ENCODE measurements at regions not wholly inside any gene's neighbourhood (a gene's known extent, or its start where the extent isn't known, plus 50 kb on each side); places are given as distances from the start of the nearest gene placed in this dataset.

GRCh38 chrX:43522582-43522981, 133.5 kb upstream of the MAOA start:
- Histone ChIP-seq H4K20me1 (ENCODE audit: insufficient read depth, low read length) (no peaks in the 10 kb centered on the region), H3K27ac (ENCODE audit: low read depth, low read length) (no peak overlapping the region), H3K9me3 (ENCODE audit: low read depth, low read length) (no peaks in the 10 kb centered on the region), H3K27me3 (ENCODE audit: insufficient read depth, low read length) (no peaks in the 10 kb centered on the region), H3K4me3 (ENCODE audit: insufficient read depth, low read length) (no peak overlapping the region), H3K4me2 (ENCODE audit: insufficient read depth, low read length) (no peak overlapping the region), H3K79me2 (ENCODE audit: insufficient read depth, low read length) (no peaks in the 10 kb centered on the region), H3K36me3 (ENCODE audit: insufficient read depth, low read length) (no peaks in the 10 kb centered on the region), H2AFZ (ENCODE audit: low read length) (no peak overlapping the region), H3K4me1 (ENCODE audit: insufficient read depth, low read length) (no peaks in the 10 kb centered on the region)
- DNase-seq (ENCODE audit: insufficient read length, low spot score, missing footprints): no peak
- no peak for TF ChIP-seq CTCF (IDR thresholded peaks at IDR 0.05; ENCODE audit: extremely low read depth, low read depth, low read length)

- Histone ChIP-seq H3K79me2 (ENCODE audit: insufficient read depth, low read length) (no peaks in the 10 kb centered on the region), H3K9me3 (ENCODE audit: low read depth, low read length) (no peaks in the 10 kb centered on the region), H3K27me3 (ENCODE audit: insufficient read depth, low read length) (no peaks in the 10 kb centered on the region), H3K36me3 (ENCODE audit: insufficient read depth, low read length) (no peaks in the 10 kb centered on the region), H2AFZ (ENCODE audit: low read length) (no peak overlapping the region), H3K4me2 (ENCODE audit: insufficient read depth, low read length) (no peak overlapping the region), H4K20me1 (ENCODE audit: insufficient read depth, low read length) (no peaks in the 10 kb centered on the region), H3K4me1 (ENCODE audit: insufficient read depth, low read length) (no peaks in the 10 kb centered on the region), H3K4me3 (ENCODE audit: insufficient read depth, low read length) (no peak overlapping the region), H3K27ac (ENCODE audit: low read depth, low read length) (no peak overlapping the region)
- no peak for DNase-seq (ENCODE audit: insufficient read length, low spot score, missing footprints)
- no peak for TF ChIP-seq CTCF (IDR thresholded peaks at IDR 0.05; ENCODE audit: extremely low read depth, low read depth, low read length)
Observed at GRCh38 chrX:43525901-43526610, 130.0 kb upstream of the MAOA start.

- Histone ChIP-seq H3K36me3 (ENCODE audit: insufficient read depth, low read length) (no peaks in the 10 kb centered on the region), H3K79me2 (ENCODE audit: insufficient read depth, low read length) (no peaks in the 10 kb centered on the region), H3K27ac (ENCODE audit: low read depth, low read length) (no peak overlapping the region), H2AFZ (ENCODE audit: low read length) (no peak overlapping the region), H3K27me3 (ENCODE audit: insufficient read depth, low read length) (peaks cover 2% of the 10 kb centered on the region), H3K4me2 (ENCODE audit: insufficient read depth, low read length) (no peak overlapping the region), H4K20me1 (ENCODE audit: insufficient read depth, low read length) (no peaks in the 10 kb centered on the region), H3K4me3 (ENCODE audit: insufficient read depth, low read length) (no peak overlapping the region), H3K4me1 (ENCODE audit: insufficient read depth, low read length) (no peaks in the 10 kb centered on the region), H3K9me3 (ENCODE audit: low read depth, low read length) (no peaks in the 10 kb centered on the region)
- TF ChIP-seq CTCF (IDR thresholded peaks at IDR 0.05; ENCODE audit: extremely low read depth, low read depth, low read length): no peak
- DNase-seq (ENCODE audit: insufficient read length, low spot score, missing footprints): no peak
Observed at GRCh38 chrX:43526878-43527277, 129.2 kb upstream of the MAOA start.

- H3K79me2 ChIP-seq (ENCODE audit: insufficient read depth, low read length): no peaks in the 10 kb centered on the region
- H4K20me1 ChIP-seq (ENCODE audit: insufficient read depth, low read length): no peaks in the 10 kb centered on the region
- H3K4me1 ChIP-seq (ENCODE audit: insufficient read depth, low read length): no peaks in the 10 kb centered on the region
- H3K36me3 ChIP-seq (ENCODE audit: insufficient read depth, low read length): no peaks in the 10 kb centered on the region
- no peak overlapping the region for H2AFZ ChIP-seq (ENCODE audit: low read length)
- no peak overlapping the region for H3K4me2 ChIP-seq (ENCODE audit: insufficient read depth, low read length)
- DNase-seq (ENCODE audit: insufficient read length, low spot score, missing footprints): no peak
- no peak overlapping the region for H3K27ac ChIP-seq (ENCODE audit: low read depth, low read length)
- no peaks in the 10 kb centered on the region for H3K9me3 ChIP-seq (ENCODE audit: low read depth, low read length)
- peaks cover 2% of the 10 kb centered on the region for H3K27me3 ChIP-seq (ENCODE audit: insufficient read depth, low read length)
- no peak overlapping the region for H3K4me3 ChIP-seq (ENCODE audit: insufficient read depth, low read length)
- no peak for TF ChIP-seq CTCF (IDR thresholded peaks at IDR 0.05; ENCODE audit: extremely low read depth, low read depth, low read length)
Observed at GRCh38 chrX:43527801-43528200, 128.3 kb upstream of the MAOA start.

All from osteoblast (primary cell).